HG02678 (cell line): ENCODE measurements at regions not wholly inside any gene's neighbourhood (a gene's known extent, or its start where the extent isn't known, plus 50 kb on each side); places are given as distances from the start of the nearest gene placed in this dataset.

Experiments
- ATAC-seq: cut with Tn5 transposase; IDR thresholded peaks from one replicate; pipeline ENCODE4 v1.9.1; 2021; ENCODE audit warnings: mild to moderate bottlenecking, moderate library complexity; ENCODE audit not compliant: unreplicated experiment

DNA sequence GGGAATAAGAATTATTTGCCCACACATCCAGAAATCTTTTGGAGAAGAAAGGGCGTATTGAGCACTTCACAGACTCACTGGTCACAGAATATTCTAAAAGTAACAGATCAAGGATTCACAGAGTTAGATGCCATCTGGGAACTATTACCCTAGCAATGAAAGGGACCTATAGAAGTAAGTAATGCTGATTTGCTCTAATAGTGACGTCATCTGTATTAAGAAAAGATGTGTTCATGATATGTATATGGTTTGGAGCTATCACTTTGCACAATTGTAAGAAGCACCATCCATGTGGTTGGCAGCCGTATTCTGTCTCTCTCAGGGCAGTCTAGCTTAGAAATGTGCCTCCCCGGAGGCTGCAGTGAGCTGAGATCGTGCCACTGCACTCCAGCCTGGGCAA lies 52.8 kb upstream of the SV2C start:
- no peak for ATAC-seq

DNA sequence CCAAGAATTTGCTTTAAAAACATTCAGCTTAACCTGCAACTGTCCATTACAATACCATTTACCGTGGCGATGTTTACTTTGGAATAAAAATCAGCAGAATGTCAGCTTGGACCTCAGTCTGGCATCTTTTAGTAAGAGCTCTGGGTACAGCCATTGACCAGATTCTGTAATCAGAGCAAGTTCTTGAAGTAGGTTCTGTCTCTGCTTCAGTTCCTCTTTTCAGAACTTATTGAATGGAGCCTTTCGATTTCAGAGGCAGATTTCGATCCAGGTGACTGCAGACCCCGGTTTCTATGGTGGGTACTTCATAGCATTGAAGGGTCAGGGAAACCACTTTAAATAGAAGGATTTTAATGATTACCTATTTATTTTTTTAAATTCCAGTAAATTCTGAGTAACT lies 53.4 kb upstream of the SV2C start:
- ATAC-seq, result no peak

DNA sequence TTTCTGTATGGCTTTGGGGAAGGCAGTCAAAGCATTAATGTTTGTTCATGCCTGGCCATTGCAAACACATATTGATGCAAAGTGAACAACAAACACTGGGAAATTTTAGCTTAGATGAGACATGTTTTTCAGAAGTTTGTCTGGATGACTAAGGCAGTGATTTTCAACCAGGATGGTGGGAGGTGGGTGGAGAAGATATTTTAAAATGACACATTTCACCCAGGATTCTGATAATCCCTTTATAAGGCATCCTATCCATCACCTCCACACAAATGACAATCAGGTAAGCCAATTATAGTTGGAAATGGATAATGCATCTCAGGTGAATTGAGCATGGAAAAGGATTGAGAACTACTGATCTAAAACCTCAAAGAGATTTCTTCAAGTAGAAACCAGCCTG lies 57.4 kb upstream of the SV2C start:
- no peak for ATAC-seq

DNA sequence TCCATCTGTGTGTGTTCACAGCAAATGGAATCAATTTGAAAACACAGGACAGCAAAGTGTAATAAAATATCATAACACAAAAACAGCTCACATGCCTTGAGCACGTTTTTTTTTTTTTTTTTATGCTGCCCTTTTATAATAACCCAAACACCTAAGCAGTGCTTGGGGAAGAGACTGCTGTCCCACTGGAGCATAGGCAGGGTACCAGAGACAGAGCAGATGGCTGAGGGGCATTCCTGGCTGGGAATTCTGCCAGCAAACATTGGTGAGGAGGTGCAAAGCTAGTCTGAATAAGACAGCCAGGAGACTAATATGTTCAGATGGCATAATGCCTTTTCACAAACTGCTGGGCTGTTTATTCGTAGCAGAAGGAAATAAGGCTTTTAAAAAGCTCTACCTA lies 58.1 kb upstream of the SV2C start:
- no peak for ATAC-seq

DNA sequence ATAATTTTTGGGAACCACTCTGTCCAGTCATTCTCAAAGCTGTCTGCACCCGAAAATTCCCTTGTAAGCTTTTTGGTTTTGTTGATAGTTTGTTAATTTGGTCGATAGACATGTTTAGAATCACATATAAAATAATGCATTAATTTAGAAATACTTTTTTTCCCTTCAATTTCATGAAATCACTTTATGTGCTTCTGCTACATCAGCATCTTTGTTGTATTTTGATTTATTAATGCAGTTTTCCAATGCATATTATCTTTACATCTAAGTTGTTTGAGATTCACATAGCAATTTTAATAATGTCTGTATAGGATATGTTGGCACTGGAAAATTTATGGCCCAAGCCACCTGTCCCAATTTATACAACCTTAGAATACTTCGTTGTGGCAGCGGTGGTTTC lies 60.6 kb upstream of the SV2C start:
- ATAC-seq, result no peak

DNA sequence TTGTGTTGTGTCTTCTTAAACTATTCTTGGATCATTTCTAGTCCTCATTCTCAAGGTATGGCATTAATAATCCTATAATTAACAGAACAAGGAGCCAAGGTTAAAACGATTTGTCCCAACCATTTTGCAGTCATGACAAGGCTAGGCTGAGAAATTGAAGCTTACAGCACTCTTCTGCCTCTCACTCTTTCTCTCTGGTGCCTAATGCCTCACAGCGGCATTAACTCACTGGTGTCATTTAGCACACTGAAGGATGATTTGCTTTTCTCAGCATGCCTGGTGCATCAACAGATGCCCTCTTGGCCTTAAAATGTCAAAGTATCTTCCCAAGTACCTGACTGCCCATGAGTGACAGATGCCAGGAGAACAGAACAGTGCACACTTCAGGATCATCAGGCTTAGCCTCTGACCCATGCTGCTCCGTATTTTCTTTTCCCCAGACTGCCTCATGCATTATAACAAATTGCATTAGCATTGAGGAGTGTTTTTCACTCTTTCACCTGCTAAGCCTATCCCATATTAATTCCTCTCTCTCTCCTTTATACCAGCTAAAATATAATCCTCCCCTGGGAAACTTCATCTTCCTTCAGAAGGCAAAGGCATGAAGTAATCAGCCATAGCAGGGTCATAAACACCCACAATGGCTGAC lies 61.1 kb upstream of the SV2C start:
- no peak for ATAC-seq

DNA sequence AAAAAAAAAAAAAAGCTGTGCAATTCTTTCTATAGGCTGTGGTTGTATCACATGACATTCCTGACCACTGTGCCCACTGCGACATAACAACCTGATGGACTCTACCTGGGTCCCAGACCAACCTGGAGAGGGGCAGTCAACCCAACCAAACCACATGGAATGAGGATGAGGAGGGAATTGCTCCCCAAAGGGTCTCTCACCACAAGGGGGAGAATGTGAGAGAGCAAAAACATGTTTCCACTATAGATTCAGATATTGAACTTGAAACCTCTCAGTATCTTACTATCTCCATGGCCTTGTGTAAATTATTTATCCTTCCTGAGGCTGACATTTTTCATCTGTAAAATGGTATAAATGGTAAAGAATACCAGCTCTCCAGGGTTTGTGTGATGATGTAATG lies 66.9 kb upstream of the SV2C start:
- no peak for ATAC-seq

DNA sequence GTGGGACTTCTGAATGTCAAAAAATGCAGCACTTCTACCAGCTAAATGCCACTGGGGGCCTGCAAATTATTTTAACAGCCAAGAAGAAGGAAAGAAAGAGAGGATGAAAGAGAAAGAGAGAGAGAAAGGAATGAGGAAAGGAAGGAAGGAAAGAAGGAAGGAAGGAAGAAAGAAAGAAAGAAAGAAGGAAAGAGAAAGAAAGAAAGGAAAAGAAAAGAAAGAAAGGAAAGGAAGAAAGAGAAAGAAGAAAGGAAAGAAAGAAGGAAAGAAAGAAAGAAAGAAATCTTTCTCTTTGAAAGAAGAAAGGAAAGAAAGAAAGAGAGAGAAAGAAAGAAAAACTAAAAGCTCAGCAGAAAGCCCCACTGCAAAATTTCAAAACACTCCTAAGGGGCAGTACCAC lies 69.2 kb upstream of the SV2C start:
- ATAC-seq, result no peak

DNA sequence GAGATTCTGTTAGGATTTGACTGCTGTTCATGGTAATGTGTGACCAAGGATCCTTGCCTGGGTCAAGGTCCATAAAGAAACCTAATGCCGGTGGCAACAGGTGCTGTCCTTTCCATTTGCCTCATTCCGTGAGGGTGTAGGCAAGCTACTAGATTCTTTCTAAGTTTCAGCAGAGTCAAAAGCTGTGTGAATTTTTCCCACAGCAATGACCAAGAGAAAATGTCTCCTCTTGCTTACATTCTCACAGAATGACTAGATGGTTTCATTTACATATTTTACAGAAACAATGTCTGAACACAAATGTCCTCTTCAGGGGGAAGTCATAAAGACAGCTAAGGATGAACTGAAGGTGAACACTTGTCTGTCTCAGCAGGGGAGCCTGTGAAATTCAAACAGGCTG lies 75.3 kb upstream of the SV2C start:
- no peak for ATAC-seq

DNA sequence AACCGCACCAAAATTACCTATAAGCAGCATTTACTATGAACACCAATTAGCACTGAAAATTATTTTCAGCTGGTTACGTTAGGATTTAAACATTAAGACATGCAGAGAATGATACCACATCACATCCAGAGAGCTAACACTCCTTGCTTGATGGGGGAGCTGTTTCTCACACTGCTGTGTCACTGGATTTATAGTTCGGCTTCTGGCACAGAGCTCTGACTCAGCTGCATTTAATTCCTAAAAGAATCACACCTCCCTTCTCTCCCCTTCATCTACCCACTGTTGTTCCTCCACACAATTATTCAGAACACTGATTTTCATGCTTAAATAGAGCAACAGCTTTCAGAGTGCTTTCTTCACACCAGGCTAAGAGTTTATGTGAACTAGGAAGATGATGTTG lies 82.6 kb upstream of the SV2C start:
- no peak for ATAC-seq

DNA sequence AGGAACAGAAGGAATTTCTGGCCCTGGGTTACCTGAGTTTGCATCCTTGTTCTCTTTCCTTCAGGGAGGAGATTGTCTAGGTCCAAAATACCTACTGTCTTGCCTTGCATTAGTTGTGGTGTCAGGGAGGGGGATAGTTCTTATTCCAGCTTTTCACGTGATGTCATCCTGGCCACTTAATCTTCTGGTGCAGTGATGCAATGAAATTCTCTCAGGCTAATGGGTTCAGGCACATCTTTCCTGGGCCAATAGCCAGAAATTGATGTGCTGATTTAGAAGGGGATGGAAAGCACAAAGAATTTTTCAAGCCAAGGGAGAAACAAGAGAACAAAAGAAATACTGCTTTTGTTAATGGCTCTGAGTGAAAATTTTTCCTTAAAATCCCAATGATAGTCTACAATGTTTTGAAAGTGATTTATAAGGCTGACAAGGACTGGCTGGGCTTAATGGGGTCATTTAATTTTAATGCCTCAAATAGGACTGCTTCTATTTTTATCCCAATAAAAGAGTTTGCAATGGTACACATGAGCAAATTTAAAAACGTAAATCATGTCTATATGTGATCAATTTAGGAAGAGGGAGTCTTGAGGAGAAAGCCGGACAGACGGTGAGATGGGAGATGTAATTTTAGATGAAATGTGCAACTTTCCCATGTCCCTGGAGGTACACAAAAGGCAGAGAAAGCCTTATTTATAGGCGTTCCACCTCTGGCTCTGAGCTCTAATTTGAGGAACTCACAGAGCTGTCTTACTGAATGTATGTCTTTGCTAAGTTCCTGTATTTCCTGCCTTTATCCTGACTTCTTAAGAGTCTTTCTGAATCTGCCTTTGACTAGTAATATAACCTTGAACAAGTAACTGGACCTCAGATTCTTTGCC lies 89.3 kb upstream of the SV2C start:
- no peak for ATAC-seq

DNA sequence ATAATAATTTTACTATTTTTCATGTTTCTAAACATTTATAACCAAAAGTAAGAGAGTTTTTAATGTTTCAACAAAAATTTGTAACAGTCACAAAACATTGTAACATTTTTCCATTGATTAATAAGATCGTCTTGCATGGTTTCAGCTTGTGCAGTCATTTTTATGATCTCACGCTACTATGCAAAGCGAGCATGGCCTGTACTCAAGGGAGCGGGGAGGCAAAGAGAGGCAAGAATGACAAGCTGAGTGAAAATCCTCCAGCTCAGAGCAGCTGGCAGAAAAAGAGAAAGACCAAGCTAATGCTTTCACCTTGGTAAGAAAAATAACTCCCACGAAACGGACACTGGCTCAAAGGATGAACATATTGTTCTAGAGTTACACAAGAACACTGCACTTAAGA lies 90.0 kb upstream of the SV2C start:
- no peak for ATAC-seq

DNA sequence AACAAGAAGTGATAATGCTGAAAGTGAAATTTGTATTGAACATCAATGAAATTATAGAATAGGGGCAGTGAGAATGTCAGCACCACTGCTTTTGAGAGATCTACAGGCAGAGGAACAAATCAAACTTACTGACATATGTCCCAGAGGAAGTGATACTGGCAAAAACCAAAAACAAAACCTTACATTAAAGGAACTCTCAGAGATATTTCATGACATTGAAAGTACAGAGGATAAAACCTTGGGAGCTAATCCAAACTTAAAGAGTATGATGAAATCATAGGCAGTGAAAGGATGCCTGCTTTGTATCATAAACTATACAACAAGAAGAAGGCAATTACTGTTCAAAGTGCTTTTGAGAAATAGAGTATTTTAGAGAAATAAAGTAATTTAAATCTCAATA lies 90.4 kb upstream of the SV2C start:
- ATAC-seq, result no peak

DNA sequence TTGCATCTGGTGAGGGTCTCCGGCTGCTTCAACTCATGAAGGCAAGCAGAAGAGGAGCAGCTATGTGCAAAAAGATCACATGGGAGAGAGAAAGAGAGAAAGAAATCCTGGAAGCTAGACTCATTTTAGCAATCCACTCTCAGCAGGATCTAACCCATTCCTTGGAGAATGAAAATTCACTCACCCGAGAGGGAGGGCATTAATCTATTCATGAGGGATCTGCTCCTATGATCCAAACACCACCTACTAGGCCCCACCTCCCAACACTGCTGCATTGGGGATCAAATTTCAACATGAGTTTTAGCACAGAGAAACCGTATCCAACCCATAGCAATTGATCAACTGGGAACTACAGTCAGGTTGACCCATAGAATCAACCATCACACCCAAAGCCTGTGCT lies 98.1 kb upstream of the SV2C start:
- no peak for ATAC-seq

DNA sequence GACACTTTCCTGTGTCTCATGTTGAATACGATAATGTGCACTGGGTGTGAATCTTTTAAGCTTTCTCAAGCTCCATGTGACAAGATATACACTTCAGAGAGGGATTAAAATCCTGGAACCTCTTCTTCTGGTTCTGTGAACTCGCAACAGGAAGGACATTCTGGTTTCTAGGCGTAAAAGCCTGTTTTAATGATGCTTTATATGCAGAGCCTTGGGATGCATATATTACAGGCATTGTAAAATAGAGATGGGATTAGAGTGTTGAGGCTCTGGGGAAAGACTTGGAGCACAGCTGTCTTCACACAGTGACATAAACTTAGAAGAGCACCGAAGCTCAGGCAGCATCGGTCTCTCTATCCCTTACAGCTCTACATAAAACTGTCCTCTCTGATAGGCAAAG lies 107.7 kb upstream of the SV2C start:
- ATAC-seq, result no peak

DNA sequence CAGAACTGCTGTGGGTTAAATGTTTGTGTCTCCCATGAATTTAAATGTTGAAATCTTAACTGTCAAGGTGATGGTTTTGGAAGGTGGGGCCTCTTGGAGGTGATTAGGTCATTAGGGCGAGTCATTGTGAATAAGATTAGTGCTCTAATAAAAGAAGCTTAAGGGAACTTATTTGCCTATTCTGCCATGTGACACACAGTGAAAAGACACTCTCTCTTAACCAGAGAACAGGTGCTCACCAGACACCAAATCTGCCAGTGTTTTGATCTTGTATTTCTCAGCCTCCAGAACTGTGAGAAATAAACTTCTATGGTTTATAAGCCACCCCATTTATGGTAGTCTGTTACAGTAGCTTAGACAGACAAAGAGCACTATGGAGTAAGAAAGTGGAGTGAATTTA lies 117.9 kb upstream of the SV2C start:
- ATAC-seq, result no peak

DNA sequence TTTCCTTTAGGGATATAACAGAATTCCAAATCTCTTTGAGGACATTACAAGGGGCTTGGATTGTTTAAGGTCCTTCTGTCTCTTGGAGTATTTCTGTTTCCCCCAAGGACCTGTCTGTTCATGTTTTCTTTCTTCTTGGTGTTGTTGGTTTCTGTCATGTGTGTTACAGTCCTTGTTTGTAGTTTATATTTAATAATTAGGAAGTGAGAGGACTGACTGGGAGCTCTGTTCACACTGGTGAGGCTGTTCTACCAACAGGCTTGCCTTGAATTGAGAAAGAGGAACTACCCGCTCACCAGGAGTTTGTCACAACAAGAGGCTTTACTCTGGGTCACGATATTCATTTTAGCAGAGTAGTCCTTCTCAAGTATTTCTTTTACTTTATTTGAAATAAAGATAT lies 119.2 kb upstream of the SV2C start:
- peak; percentile 54 for ATAC-seq

DNA sequence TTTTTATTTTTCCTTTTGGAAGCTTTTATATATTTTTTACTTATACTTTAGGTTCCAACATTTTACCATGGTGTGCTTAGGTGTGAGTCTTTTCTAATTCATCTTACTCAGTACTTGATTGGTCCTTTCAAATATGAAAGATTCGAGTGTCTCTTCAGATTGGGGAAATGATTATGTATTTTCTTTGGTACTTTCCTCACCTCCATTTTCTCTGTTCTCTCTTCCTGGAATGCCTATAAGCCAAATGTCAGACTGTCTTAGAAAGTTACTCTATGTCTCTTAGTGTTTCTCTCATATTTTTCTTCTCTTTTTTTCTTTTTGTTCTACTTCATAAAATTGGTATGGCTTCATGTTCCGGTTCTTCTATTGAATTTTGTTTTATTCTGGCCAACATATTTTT lies 119.6 kb upstream of the SV2C start:
- no peak for ATAC-seq

DNA sequence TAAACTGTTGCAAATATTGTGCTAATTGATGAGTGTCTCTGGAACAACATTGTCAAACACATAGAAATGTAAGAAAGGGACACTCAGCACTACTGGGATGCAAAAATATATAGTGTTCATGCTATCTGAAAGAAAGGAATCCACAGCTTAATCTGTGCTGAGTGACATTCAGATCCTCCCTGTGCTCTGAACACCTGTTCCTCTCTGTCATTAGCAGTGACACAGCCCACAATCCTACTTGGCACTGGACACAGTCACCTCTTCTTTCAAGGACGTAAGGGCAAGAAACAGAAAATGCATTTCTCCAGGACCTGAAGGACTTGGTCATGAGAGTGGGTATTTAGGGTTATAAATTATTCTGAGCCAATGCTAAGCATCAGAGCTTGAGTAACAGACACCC lies 121.4 kb upstream of the SV2C start:
- ATAC-seq, result no peak

DNA sequence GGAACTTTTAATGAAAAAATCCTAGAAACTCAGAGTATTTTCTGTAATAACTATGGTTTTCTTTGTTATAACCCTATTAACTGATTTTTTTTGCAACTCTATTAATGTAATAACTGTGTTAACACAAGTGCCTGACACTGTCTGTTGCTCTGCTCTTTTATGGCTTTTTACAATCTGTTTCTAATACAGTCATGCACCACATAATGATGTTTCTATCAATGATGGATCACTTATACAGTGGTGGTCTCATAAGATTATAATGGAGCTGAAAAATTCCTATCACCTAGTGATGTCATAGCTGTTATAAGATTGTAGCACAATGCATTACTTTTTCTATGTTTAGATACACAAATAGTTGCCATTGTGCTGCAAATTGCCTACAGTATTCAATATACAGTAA lies 123.1 kb upstream of the SV2C start:
- ATAC-seq, result no peak

DNA sequence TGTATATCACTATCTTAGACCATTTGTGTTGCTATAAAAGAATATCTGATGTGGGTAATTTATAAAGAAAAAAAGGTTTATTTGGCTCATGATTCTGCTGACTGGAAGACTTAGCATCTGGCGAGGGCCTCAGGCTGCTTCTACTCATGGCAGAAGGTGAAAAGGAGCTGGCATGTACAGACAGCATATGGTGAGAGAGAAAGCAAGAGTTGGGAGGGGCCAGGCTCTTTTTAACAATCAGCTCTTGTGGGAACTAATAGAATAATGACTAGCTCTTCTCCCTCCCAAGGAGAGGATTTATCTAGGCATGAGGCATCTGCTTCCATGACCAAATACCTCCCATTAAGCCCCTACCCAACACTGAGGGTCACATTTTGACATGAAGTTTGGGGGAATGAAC lies 130.2 kb upstream of the SV2C start:
- ATAC-seq, result no peak

DNA sequence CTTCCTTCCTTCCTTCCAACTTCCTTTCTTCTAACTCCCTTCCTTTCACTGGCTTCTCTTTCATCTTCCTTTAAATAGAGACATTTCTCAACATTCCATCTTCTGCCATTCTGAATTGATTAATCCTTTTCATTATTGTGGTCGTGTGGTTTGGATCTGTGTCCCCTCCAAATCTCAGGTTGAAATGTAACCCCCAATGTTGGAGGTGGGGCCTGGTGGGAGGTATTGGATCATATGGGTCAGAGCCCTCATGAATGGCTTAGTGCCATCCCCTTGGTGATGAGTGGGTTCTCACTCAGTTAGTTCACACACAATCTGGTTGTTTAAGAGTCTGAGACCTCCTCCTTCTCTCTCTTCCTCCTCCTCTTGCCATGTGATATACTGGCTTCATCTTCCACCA lies 130.9 kb upstream of the SV2C start:
- ATAC-seq, result no peak

DNA sequence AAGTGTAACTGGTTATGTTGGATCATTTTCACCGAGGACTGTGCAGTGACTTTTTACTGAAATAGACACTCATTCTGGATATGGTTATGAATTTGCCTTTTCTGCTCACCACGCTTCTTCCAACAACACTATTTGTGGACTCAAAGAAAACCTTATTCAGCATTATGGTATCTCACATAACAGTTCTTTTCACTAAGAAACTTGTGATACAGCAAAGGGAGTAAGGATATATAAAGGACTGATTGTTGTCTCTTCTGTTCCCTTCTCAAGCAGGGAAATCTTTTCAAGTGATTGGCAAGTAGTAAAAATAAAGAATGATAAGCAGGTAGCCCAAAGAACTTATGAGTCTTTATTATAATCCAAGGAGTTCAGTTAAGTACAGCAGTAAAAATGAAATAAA lies 131.5 kb upstream of the SV2C start:
- ATAC-seq, result no peak
